HL-60 (cell line): ENCODE measurements at regions not wholly inside any gene's neighbourhood (a gene's known extent, or its start where the extent isn't known, plus 50 kb on each side); places are given as distances from the start of the nearest gene placed in this dataset.

Experiments used
- DNase-seq, 2 experiments: peaks; one replicate each; pipeline ENCODE4 v3.0.0-alpha.2; 2010 to 2020; ENCODE audit warnings: low read depth in 1 of 2, low spot score in 1 of 2
- H3K27ac ChIP-seq: fragments of 250-450 bp; sonication (Bioruptor Pico); replicated peaks from 2 replicates; pipeline ENCODE4 v1.5.1; 2020; ENCODE audit warnings: mild to moderate bottlenecking, moderate library complexity
- H3K27me3 ChIP-seq: fragments of 250-450 bp; sonication (Bioruptor Pico); 2 replicates; pipeline ENCODE4 v1.5.1; 2021; ENCODE audit warnings: mild to moderate bottlenecking, moderate library complexity; ENCODE audit not compliant: insufficient read depth, poor library complexity, severe bottlenecking
- H3K4me3 ChIP-seq: replicated peaks from 2 replicates; pipeline ENCODE4 v1.5.1; 2011; ENCODE audit warnings: mild to moderate bottlenecking, control low read depth, low read length; ENCODE audit not compliant: insufficient read depth
- CTCF ChIP-seq: IDR thresholded peaks from one replicate; pipeline ENCODE4 v1.5.1; 2011; ENCODE audit warnings: low read length, control low read depth, inconsistent platforms; ENCODE audit not compliant: insufficient read depth
- GABPA ChIP-seq: IDR thresholded peaks from 2 replicates; pipeline ENCODE4 v1.6.1; 2012; ENCODE audit warnings: low read depth
- POLR2AphosphoS5 ChIP-seq: IDR thresholded peaks from 2 replicates; pipeline ENCODE4 v1.6.1; 2012; ENCODE audit warnings: low read depth
- REST ChIP-seq: IDR thresholded peaks from 2 replicates; pipeline ENCODE4 v1.6.1; 2012; ENCODE audit warnings: low read depth; ENCODE audit not compliant: insufficient replicate concordance
- SPI1 ChIP-seq: IDR thresholded peaks from 2 replicates; pipeline ENCODE4 v1.6.1; 2012; ENCODE audit warnings: low read depth, mild to moderate bottlenecking, borderline replicate concordance

GRCh38 chr5:38189081-38189504 lies 69.3 kb upstream of the EGFLAM start:
- Histone ChIP-seq H3K27me3 (peaks cover 2% of the 10 kb centered on the region), H3K4me3 (no peak overlapping the region), H3K27ac (no peak overlapping the region)
- no peak for DNase-seq
- no peak for TF ChIP-seq CTCF
- TF ChIP-seq SPI1 = no peak
- TF ChIP-seq GABPA = no peak
- no peak for TF ChIP-seq REST
- no peak for TF ChIP-seq POLR2AphosphoS5

GRCh38 chr5:38188591-38188990 lies 69.8 kb upstream of the EGFLAM start:
- DNase-seq = no peak
- Histone ChIP-seq H3K27me3 (no peaks in the 10 kb centered on the region), H3K27ac (no peak overlapping the region), H3K4me3 (no peak overlapping the region)
- TF ChIP-seq REST = no peak
- TF ChIP-seq SPI1 = no peak
- no peak for TF ChIP-seq POLR2AphosphoS5
- no peak for TF ChIP-seq GABPA
- no peak for TF ChIP-seq CTCF

- no peak overlapping the region for H3K27ac ChIP-seq
- DNase-seq = no peak
- TF ChIP-seq REST (no peak), SPI1 (no peak), POLR2AphosphoS5 (no peak)
- no peaks in the 10 kb centered on the region for H3K27me3 ChIP-seq
- no peak overlapping the region for H3K4me3 ChIP-seq
These were observed 70.8 kb upstream of the EGFLAM start for GRCh38 chr5:38187532-38187931.

- no peaks in the 10 kb centered on the region for H3K27me3 ChIP-seq
- H3K27ac ChIP-seq = no peak overlapping the region
- no peak overlapping the region for H3K4me3 ChIP-seq
- DNase-seq = no peak
- no peak for TF ChIP-seq CTCF
- TF ChIP-seq POLR2AphosphoS5 = no peak
- TF ChIP-seq REST = no peak
- no peak for TF ChIP-seq SPI1
- no peak for TF ChIP-seq GABPA
These were observed 73.7 kb upstream of the EGFLAM start for GRCh38 chr5:38184627-38185026.
